WTC11 (cell line): ENCODE measurements at regions not wholly inside any gene's neighbourhood (a gene's known extent, or its start where the extent isn't known, plus 50 kb on each side); places are given as distances from the start of the nearest gene placed in this dataset.

Experiments used
- ATAC-seq: fragments of 200-7000 bp; cut with Tn5 transposase; 2 replicates; pipeline ENCODE4 v1.10.0; 2021; ENCODE audit warnings: mild to moderate bottlenecking, moderate library complexity
- CTCF ChIA-PET: fragments of 300-600 bp; sonication (Branson Sonifier 250); formaldehyde crosslinking; loops from one replicate; lab custom pipeline; 2021; ENCODE audit warnings: antibody characterized with exemption; lab: Charles Lee
- POLR2A ChIA-PET: fragments of 350-600 bp; sonication (Branson Sonifier 250); formaldehyde crosslinking; loops from one replicate; lab custom pipeline; 2021; ENCODE audit warnings: antibody characterized with exemption; lab: Charles Lee
- DNase-seq: peaks from one replicate; pipeline ENCODE4 v3.0.0; 2021; ENCODE audit warnings: low spot score
- H3K27ac Mint-ChIP-seq: 2 replicates; pipeline ENCODE4 v1.8.0; 2021; ENCODE audit warnings: mixed read lengths
- H3K27me3 Mint-ChIP-seq: 2 replicates; pipeline ENCODE4 v1.8.0; 2021; ENCODE audit warnings: low read depth, mild to moderate bottlenecking, moderate library complexity, mixed read lengths
- H3K36me3 Mint-ChIP-seq: 2 replicates; pipeline ENCODE4 v1.8.0; 2021; ENCODE audit warnings: mixed read lengths
- H3K4me1 Mint-ChIP-seq: 2 replicates; pipeline ENCODE4 v1.8.0; 2022; ENCODE audit warnings: mixed read lengths
- H3K4me3 Mint-ChIP-seq: 2 replicates; pipeline ENCODE4 v1.8.0; 2021; ENCODE audit warnings: mild to moderate bottlenecking, moderate library complexity, mixed read lengths
- H3K9me3 Mint-ChIP-seq: 2 replicates; pipeline ENCODE4 v1.8.0; 2021; ENCODE audit warnings: mixed read lengths
- ERG ChIP-seq: fragments of 250-450 bp; sonication (Bioruptor Pico); IDR thresholded peaks from 2 replicates; pipeline ENCODE4 v1.8.0; 2021; ENCODE audit warnings: mild to moderate bottlenecking
- ESRRA ChIP-seq: sonication (generic); formaldehyde crosslinking; IDR thresholded peaks from 2 replicates; pipeline ENCODE4 v1.8.1; 2022; ENCODE audit warnings: mild to moderate bottlenecking, missing genetic modification reagents, borderline replicate concordance
- MLX ChIP-seq: sonication (generic); formaldehyde crosslinking; IDR thresholded peaks from 2 replicates; pipeline ENCODE4 v1.8.1; 2023; ENCODE audit warnings: mild to moderate bottlenecking, missing genetic modification reagents, moderate library complexity
- PRDM15 ChIP-seq: sonication (generic); formaldehyde crosslinking; IDR thresholded peaks from 2 replicates; pipeline ENCODE4 v1.8.0; 2022; ENCODE audit warnings: missing genetic modification reagents
- PREB ChIP-seq: sonication (generic); formaldehyde crosslinking; IDR thresholded peaks from 2 replicates; pipeline ENCODE4 v1.8.1; 2022; ENCODE audit warnings: mild to moderate bottlenecking, missing genetic modification reagents, moderate library complexity, borderline replicate concordance
- RELA ChIP-seq: sonication (generic); formaldehyde crosslinking; IDR thresholded peaks from 2 replicates; pipeline ENCODE4 v1.8.1; 2022; ENCODE audit warnings: missing genetic modification reagents, mild to moderate bottlenecking, borderline replicate concordance
- STAT6 ChIP-seq: sonication (generic); formaldehyde crosslinking; conservative IDR thresholded peaks from 2 replicates; pipeline ENCODE4 v1.8.1; 2023; ENCODE audit warnings: mild to moderate bottlenecking, low read depth, missing genetic modification reagents, moderate library complexity
- ZNF232 ChIP-seq: sonication (generic); formaldehyde crosslinking; IDR thresholded peaks from 2 replicates; pipeline ENCODE4 v1.8.0; 2022; ENCODE audit warnings: mild to moderate bottlenecking, missing genetic modification reagents
- ZNF317 ChIP-seq: sonication (generic); formaldehyde crosslinking; IDR thresholded peaks from 2 replicates; pipeline ENCODE4 v1.8.1; 2023; ENCODE audit warnings: low read depth, mild to moderate bottlenecking, moderate library complexity, missing genetic modification reagents, borderline replicate concordance
- ZNF512 ChIP-seq: sonication (generic); formaldehyde crosslinking; IDR thresholded peaks from 2 replicates; pipeline ENCODE4 v1.8.1; 2022; ENCODE audit warnings: missing genetic modification reagents, borderline replicate concordance

GRCh38 chr11:8330404-8330803, 66.7 kb upstream of the LMO1 start:
- TF ChIP-seq ERG (CRISPR knock-in tag), result no peak
- no peak for TF ChIP-seq ESRRA (CRISPR knock-in tag)
- DNase-seq (no peak), ATAC-seq (no peak)
- H3K27ac Mint-ChIP-seq, result no peak overlapping the region
- CTCF ChIA-PET, result interaction anchor here (0.6 to 2.5 kb wide), 12 partner anchors 10 to 297 kb away, joined by 3 to 14 read pairs (median 4); partner anchors contain the start of gene LMO1
- no peak overlapping the region for H3K4me3 Mint-ChIP-seq
- H3K27me3 Mint-ChIP-seq, result no peaks in the 10 kb centered on the region
- peaks cover 37% of the 10 kb centered on the region for H3K4me1 Mint-ChIP-seq
- no peaks in the 10 kb centered on the region for H3K9me3 Mint-ChIP-seq
- POLR2A ChIA-PET, result interaction anchor here (0.6 to 1.1 kb wide), 2 partner anchors 12 to 357 kb away, joined by 3 to 7 read pairs; no protein-coding TSS in a partner anchor
- no peaks in the 10 kb centered on the region for H3K36me3 Mint-ChIP-seq

- CTCF ChIA-PET, result interaction anchor here (0.6 to 2.5 kb wide), 14 partner anchors 10 to 371 kb away, joined by 3 to 14 read pairs (median 4); partner anchors contain the start of gene LMO1
- no peak for DNase-seq
- no peak overlapping the region for H3K27ac Mint-ChIP-seq
Observed at GRCh38 chr11:8329847-8330361, 66.2 kb upstream of the LMO1 start.

More at GRCh38 chr11:8329847-8330361, 66.2 kb upstream of the LMO1 start:
- POLR2A ChIA-PET, result interaction anchor here (0.6 to 1.1 kb wide), 2 partner anchors 11 to 357 kb away, joined by 3 to 7 read pairs; no protein-coding TSS in a partner anchor
- no peak for TF ChIP-seq ZNF232 (CRISPR knock-in tag)
- TF ChIP-seq ZNF512, result no peak
- no peak for TF ChIP-seq MLX (CRISPR knock-in tag)
- no peak for TF ChIP-seq STAT6 (CRISPR knock-in tag)
- no peak for TF ChIP-seq PREB
- no peak for TF ChIP-seq RELA (CRISPR knock-in tag)
- TF ChIP-seq ZNF317 (CRISPR knock-in tag), result no peak
- TF ChIP-seq PRDM15 (CRISPR knock-in tag), result no peak
- H3K36me3 Mint-ChIP-seq, result no peaks in the 10 kb centered on the region
- no peaks in the 10 kb centered on the region for H3K9me3 Mint-ChIP-seq
- no peaks in the 10 kb centered on the region for H3K27me3 Mint-ChIP-seq
- no peak overlapping the region for H3K4me3 Mint-ChIP-seq
- no peak for ATAC-seq
- peaks cover 37% of the 10 kb centered on the region for H3K4me1 Mint-ChIP-seq
